A549 (cell line): ENCODE measurements at regions not wholly inside any gene's neighbourhood (a gene's known extent, or its start where the extent isn't known, plus 50 kb on each side); places are given as distances from the start of the nearest gene placed in this dataset.

Experiments
- ATAC-seq, 2 experiments: fragments of 200-7000 bp in 1 of 2; fragments of >200 bp in 1 of 2; cut with Nextera tagmentation in 1 of 2; cut with Tn5 transposase in 1 of 2; 3 replicates each; pipeline versions ENCODE4 v1.8.0 to v1.9.1; 2018 to 2020; ENCODE audit warnings: mild to moderate bottlenecking in 1 of 2, moderate library complexity in 1 of 2
- CTCF ChIA-PET: fragments of 300-600 bp; sonication (Branson Sonifier 250); formaldehyde crosslinking; extraction: SDS; loops from one replicate; lab custom pipeline; 2021; ENCODE audit warnings: antibody characterized with exemption, inconsistent platforms; lab: Yijun Ruan, JAX
- POLR2A ChIA-PET: fragments of 350-600 bp; formaldehyde crosslinking; extraction: SDS; loops from one replicate; lab custom pipeline; 2021; ENCODE audit warnings: antibody characterized with exemption, inconsistent platforms; lab: Yijun Ruan, JAX
- DNase-seq, 2 experiments: peaks; one replicate each; pipeline versions ENCODE4 v3.0.0 to v3.0.0-alpha.2; 2011 to 2016; ENCODE audit warnings: low read depth in 1 of 2, low spot score in 1 of 2
- FAIRE-seq: peaks from 2 replicates; lab custom pipeline; 2011; peaks lifted over from hg19 to GRCh38; lab: Jason Lieb, UNC
- H3K27ac ChIP-seq, 2 experiments: fragments of >200 bp; sonication (Bioruptor Twin); formaldehyde crosslinking; 3 replicates each; pipeline ENCODE4 v1.5.1; 2016 to 2017
- H3K4me1 ChIP-seq: fragments of >200 bp; sonication (Bioruptor Twin); formaldehyde crosslinking; 3 replicates; pipeline ENCODE4 v1.6.1; 2016
- H3K4me2 ChIP-seq: fragments of >200 bp; sonication (Bioruptor Twin); formaldehyde crosslinking; 3 replicates; pipeline ENCODE4 v1.6.1; 2016
- H3K4me3 ChIP-seq: fragments of >200 bp; sonication (Bioruptor Twin); formaldehyde crosslinking; 3 replicates; pipeline ENCODE4 v1.5.1; 2016
- H3K9me3 ChIP-seq: fragments of >200 bp; sonication (Bioruptor Twin); formaldehyde crosslinking; 3 replicates; pipeline ENCODE4 v1.6.1; 2016
- ATOH8 ChIP-seq: fragments of 250-450 bp; sonication (Bioruptor Pico); IDR thresholded peaks from 2 replicates; pipeline ENCODE4 v1.5.0; 2020; ENCODE audit warnings: low read depth, mild to moderate bottlenecking, moderate library complexity
- BCL3 ChIP-seq: fragments of >200 bp; sonication (Bioruptor Twin); formaldehyde crosslinking; IDR thresholded peaks from 3 replicates; pipeline ENCODE4 v1.6.1; 2016
- CBX8 ChIP-seq: fragments of 200-600 bp; sonication (generic); IDR thresholded peaks from 2 replicates; pipeline ENCODE4 v1.6.1; 2016
- CEBPB ChIP-seq, 2 experiments: fragments of >200 bp in 1 of 2; sonication (Bioruptor Twin) in 1 of 2; formaldehyde crosslinking in 1 of 2; IDR thresholded peaks; 2 replicates each; pipeline ENCODE4 v1.6.1; 2012 to 2016
- CHD2 ChIP-seq: fragments of 150-350 bp; IDR thresholded peaks from 2 replicates; pipeline ENCODE4 v1.6.1; 2014; ENCODE audit warnings: low read length; ENCODE audit not compliant: partially characterized antibody
- CHD4 ChIP-seq: fragments of 200-600 bp; sonication (generic); IDR thresholded peaks from 2 replicates; pipeline ENCODE4 v1.6.1; 2016; ENCODE audit warnings: antibody characterized with exemption, mild to moderate bottlenecking, borderline replicate concordance
- CTCF ChIP-seq: fragments of >200 bp; sonication (Bioruptor Twin); formaldehyde crosslinking; IDR thresholded peaks from 3 replicates; pipeline ENCODE4 v1.5.1; 2016
- EP300 ChIP-seq, 2 experiments: fragments of >200 bp; sonication (Bioruptor Twin); formaldehyde crosslinking; IDR thresholded peaks; 2 replicates in 1 of 2; 3 replicates in 1 of 2; pipeline ENCODE4 v1.6.1; 2016 to 2017
- FOSL2 ChIP-seq, 2 experiments: fragments of 450-650 bp in 1 of 2; fragments of >200 bp in 1 of 2; sonication (Bioruptor Twin) in 1 of 2; formaldehyde crosslinking; IDR thresholded peaks; 2 replicates each; pipeline versions ENCODE4 v1.5.0 to v1.6.1; 2016 to 2020; ENCODE audit warnings: mild to moderate bottlenecking in 1 of 2, moderate library complexity in 1 of 2
- FOXS1 ChIP-seq: fragments of 250-450 bp; sonication (Bioruptor Pico); IDR thresholded peaks from 2 replicates; pipeline ENCODE4 v1.5.0; 2020; ENCODE audit warnings: mild to moderate bottlenecking, moderate library complexity
- GATA3 ChIP-seq: IDR thresholded peaks from 2 replicates; pipeline ENCODE4 v1.6.1; 2012; ENCODE audit warnings: borderline replicate concordance
- HES2 ChIP-seq: fragments of >200 bp; sonication (Bioruptor Twin); formaldehyde crosslinking; IDR thresholded peaks from 2 replicates; pipeline ENCODE4 v1.6.1; 2016
- HOXA7 ChIP-seq: fragments of 250-450 bp; sonication (Bioruptor Pico); IDR thresholded peaks from 2 replicates; pipeline ENCODE4 v1.5.0; 2020; ENCODE audit warnings: mild to moderate bottlenecking, moderate library complexity
- HOXB13 ChIP-seq: fragments of 250-450 bp; sonication (Bioruptor Pico); IDR thresholded peaks from 2 replicates; pipeline ENCODE4 v1.5.0; 2020; ENCODE audit warnings: low read depth, mild to moderate bottlenecking, moderate library complexity
- HOXB5 ChIP-seq: fragments of 250-450 bp; sonication (Bioruptor Pico); IDR thresholded peaks from 2 replicates; pipeline ENCODE4 v1.5.0; 2020; ENCODE audit warnings: mild to moderate bottlenecking, moderate library complexity
- JUN ChIP-seq, 2 experiments: fragments of >200 bp; sonication (Bioruptor Twin); formaldehyde crosslinking; IDR thresholded peaks; 2 replicates in 1 of 2; 3 replicates in 1 of 2; pipeline ENCODE4 v1.6.1; 2016 to 2017
- JUNB ChIP-seq: fragments of >200 bp; sonication (Bioruptor Twin); formaldehyde crosslinking; IDR thresholded peaks from 2 replicates; pipeline ENCODE4 v1.6.1; 2016
- KDM1A ChIP-seq: fragments of 200-600 bp; sonication (generic); IDR thresholded peaks from 2 replicates; pipeline ENCODE4 v1.6.1; 2016; ENCODE audit warnings: low read depth, mild to moderate bottlenecking
- KDM5A ChIP-seq: fragments of 200-600 bp; sonication (generic); IDR thresholded peaks from 2 replicates; pipeline ENCODE4 v1.6.1; 2016; ENCODE audit warnings: antibody characterized with exemption, mild to moderate bottlenecking
- MAFK ChIP-seq: fragments of 450-650 bp; IDR thresholded peaks from 2 replicates; pipeline ENCODE4 v1.6.1; 2014; ENCODE audit not compliant: partially characterized antibody
- MYC ChIP-seq: IDR thresholded peaks from 2 replicates; pipeline ENCODE4 v1.6.1; 2012; ENCODE audit warnings: mild to moderate bottlenecking, inconsistent platforms, low read length, improper control_type of control experiment, borderline replicate concordance
- NFE2L2 ChIP-seq: fragments of 150-350 bp; conservative IDR thresholded peaks from 2 replicates; pipeline ENCODE4 v1.6.1; 2014; ENCODE audit warnings: low read length
- NPAS2 ChIP-seq: fragments of 250-450 bp; sonication (Bioruptor Pico); IDR thresholded peaks from 2 replicates; pipeline ENCODE4 v1.8.0; 2022; ENCODE audit warnings: mild to moderate bottlenecking, moderate library complexity, borderline replicate concordance
- NR3C1 ChIP-seq: fragments of >200 bp; sonication (Bioruptor Twin); formaldehyde crosslinking; IDR thresholded peaks from 3 replicates; pipeline ENCODE4 v1.6.1; 2017
- POLR2A ChIP-seq: IDR thresholded peaks from 2 replicates; pipeline ENCODE4 v1.6.1; 2012; ENCODE audit warnings: mild to moderate bottlenecking, low read length
- POLR2AphosphoS2 ChIP-seq: conservative IDR thresholded peaks from 2 replicates; pipeline ENCODE4 v1.6.1; 2012; ENCODE audit warnings: low read length, improper control_type of control experiment, inconsistent platforms
- RAD21 ChIP-seq, 2 experiments: fragments of >200 bp in 1 of 2; sonication (Bioruptor Twin) in 1 of 2; formaldehyde crosslinking in 1 of 2; IDR thresholded peaks in 1 of 2; conservative IDR thresholded peaks in 1 of 2; 2 replicates in 1 of 2; 3 replicates in 1 of 2; pipeline ENCODE4 v1.6.1; 2012 to 2018; ENCODE audit warnings: inconsistent platforms in 1 of 2
- RARB ChIP-seq: fragments of 250-450 bp; sonication (Bioruptor Pico); IDR thresholded peaks from 2 replicates; pipeline ENCODE4 v1.8.0; 2021; ENCODE audit warnings: mild to moderate bottlenecking, moderate library complexity
- RCOR1 ChIP-seq: fragments of 150-350 bp; IDR thresholded peaks from 2 replicates; pipeline ENCODE4 v1.6.1; 2014; ENCODE audit warnings: antibody characterized with exemption, low read length, low read depth
- RNF2 ChIP-seq: fragments of 200-600 bp; sonication (generic); IDR thresholded peaks from 2 replicates; pipeline ENCODE4 v1.6.1; 2016; ENCODE audit warnings: low read depth, mild to moderate bottlenecking, antibody characterized with exemption, moderate library complexity, borderline replicate concordance
- SMC3 ChIP-seq: fragments of >200 bp; sonication (Bioruptor Twin); formaldehyde crosslinking; IDR thresholded peaks from 3 replicates; pipeline ENCODE4 v1.6.1; 2018; ENCODE audit warnings: inconsistent platforms
- TFCP2L1 ChIP-seq: fragments of 250-450 bp; sonication (Bioruptor Pico); IDR thresholded peaks from 2 replicates; pipeline ENCODE4 v1.5.0; 2021; ENCODE audit warnings: mild to moderate bottlenecking
- TP53 ChIP-seq: fragments of 250-450 bp; sonication (Bioruptor Pico); IDR thresholded peaks from 2 replicates; pipeline ENCODE4 v1.5.0; 2021; ENCODE audit warnings: mild to moderate bottlenecking, moderate library complexity
- ZC3H11A ChIP-seq: fragments of 450-650 bp; IDR thresholded peaks from 2 replicates; pipeline ENCODE4 v1.6.1; 2014; ENCODE audit warnings: antibody characterized with exemption, mild to moderate bottlenecking
- ZNF302 ChIP-seq: fragments of 250-450 bp; sonication (Bioruptor Pico); IDR thresholded peaks from 2 replicates; pipeline ENCODE4 v1.9.0; 2021; ENCODE audit warnings: inconsistent platforms, mild to moderate bottlenecking, moderate library complexity
- WGBS: methylation state at CpG from one replicate; pipeline ENCODE4 v1.1.6; 2017; ENCODE audit errors: missing lambda C conversion rate; 5-methylcytosine and 5-hydroxymethylcytosine counted together
- TF ChIP-seq, protein P1 (sequence below): IDR thresholded peaks from 2 replicates; pipeline ENCODE4 v1.6.1; 2012
- TF ChIP-seq, protein P2 (sequence below): IDR thresholded peaks from 2 replicates; pipeline ENCODE4 v1.6.1; 2012

DNA sequence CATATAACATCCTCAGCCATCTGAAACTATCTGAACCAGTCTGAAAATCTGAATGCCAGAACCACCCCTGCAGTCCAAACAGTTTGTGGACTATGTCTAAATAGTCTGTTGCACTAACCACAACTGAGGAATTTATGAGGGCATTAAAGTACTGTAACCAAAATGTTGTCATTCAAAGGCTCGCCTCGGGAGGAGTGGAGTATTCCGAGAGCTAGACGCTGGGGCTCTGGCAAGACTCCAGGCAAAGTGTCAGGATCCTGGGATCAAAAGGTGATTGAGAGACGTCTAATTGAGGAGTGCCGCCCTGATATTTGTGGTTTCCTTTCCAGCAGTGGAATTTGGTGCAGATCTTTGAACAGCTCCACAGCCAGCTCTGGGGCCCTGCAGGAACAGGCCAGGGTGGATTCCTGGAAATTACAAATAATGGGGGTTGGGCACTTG, 142.9 kb upstream of the MYOCD start:
- Histone ChIP-seq H3K9me3 (0 out of 3 replicates have a peak, but pooled peaks cover 2% of the 10 kb centered on the region), H3K4me3 (peak overlapping the region; percentile 16; the same call in 1 of the 3 replicates), H3K27ac (peak overlapping the region; percentile 68 to 82), H3K4me2 (peak overlapping the region; percentile 80), H3K4me1 (peaks cover 26% of the 10 kb centered on the region)
- peak; percentile 92 to 94 for ATAC-seq
- POLR2A ChIA-PET: interaction anchor here (1.0 kb wide), 1 partner anchor 104 kb away, joined by 4 read pairs; no protein-coding TSS in a partner anchor
- CTCF ChIA-PET: interaction anchor here (1.0 to 3.0 kb wide), 4 partner anchors 23 to 266 kb away, joined by 3 to 11 read pairs (median 6); no protein-coding TSS in a partner anchor
- 3% methylated on average over 6 of the region's 6 CpGs for WGBS
- FAIRE-seq: no peak
- peak; percentile 20 to 92 for DNase-seq
- no peak for TF ChIP-seq NFE2L2
- TF ChIP-seq JUNB: peak; percentile 63; the same call in 1 of the 2 replicates
- TF ChIP-seq HOXB13: no peak
- no peak for TF ChIP-seq MYC
- peak; percentile 39; the same call in 2 of the 3 replicates for TF ChIP-seq SMC3
- TF ChIP-seq POLR2AphosphoS2: no peak
- no peak for TF ChIP-seq ATOH8 (CRISPR knock-in tag)
- peak in 1 of 2 experiments; percentile 76; a peak in 4 of 5 replicates for TF ChIP-seq EP300 (IDR thresholded peaks at IDR 0.05)
- TF ChIP-seq, protein P1, sequence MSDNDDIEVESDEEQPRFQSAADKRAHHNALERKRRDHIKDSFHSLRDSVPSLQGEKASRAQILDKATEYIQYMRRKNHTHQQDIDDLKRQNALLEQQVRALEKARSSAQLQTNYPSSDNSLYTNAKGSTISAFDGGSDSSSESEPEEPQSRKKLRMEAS: no peak
- no peak for TF ChIP-seq CTCF
- TF ChIP-seq, protein P2, sequence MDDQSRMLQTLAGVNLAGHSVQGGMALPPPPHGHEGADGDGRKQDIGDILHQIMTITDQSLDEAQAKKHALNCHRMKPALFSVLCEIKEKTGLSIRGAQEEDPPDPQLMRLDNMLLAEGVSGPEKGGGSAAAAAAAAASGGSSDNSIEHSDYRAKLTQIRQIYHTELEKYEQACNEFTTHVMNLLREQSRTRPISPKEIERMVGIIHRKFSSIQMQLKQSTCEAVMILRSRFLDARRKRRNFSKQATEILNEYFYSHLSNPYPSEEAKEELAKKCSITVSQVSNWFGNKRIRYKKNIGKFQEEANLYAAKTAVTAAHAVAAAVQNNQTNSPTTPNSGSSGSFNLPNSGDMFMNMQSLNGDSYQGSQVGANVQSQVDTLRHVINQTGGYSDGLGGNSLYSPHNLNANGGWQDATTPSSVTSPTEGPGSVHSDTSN: no peak
- no peak for TF ChIP-seq HOXB5
- no peak for TF ChIP-seq POLR2A
- TF ChIP-seq BCL3: 0 out of 3 replicates have a peak, but pooled peaks have one; percentile 37
- TF ChIP-seq HES2: no peak
- TF ChIP-seq GATA3: peak; percentile 78
- TF ChIP-seq CEBPB (IDR thresholded peaks at IDR 0.05): peak in 1 of 2 experiments; percentile 64; a peak in 2 of 4 replicates
- TF ChIP-seq NR3C1: no peak
- peak; percentile 48 to 72; a peak in 4 of 5 replicates for TF ChIP-seq JUN (IDR thresholded peaks at IDR 0.05)
- no peak for TF ChIP-seq TFCP2L1 (CRISPR knock-in tag)
- TF ChIP-seq RARB (CRISPR knock-in tag): no peak
- TF ChIP-seq NPAS2: no peak
- no peak for TF ChIP-seq HOXA7 (CRISPR knock-in tag)
- no peak for TF ChIP-seq CBX8
- TF ChIP-seq ZC3H11A: no peak
- no peak for TF ChIP-seq CHD4
- no peak for TF ChIP-seq CHD2
- no peak for TF ChIP-seq FOSL2 (IDR thresholded peaks at IDR 0.05)
- TF ChIP-seq FOSL2 (CRISPR knock-in tag; IDR thresholded peaks at IDR 0.05): 0 out of 2 replicates have a peak, but pooled peaks have one; percentile 4
- TF ChIP-seq FOXS1: no peak
- no peak for TF ChIP-seq MAFK
- TF ChIP-seq KDM5A: no peak
- peak in 1 of 2 experiments; percentile 52; a peak in 3 of 5 replicates for TF ChIP-seq RAD21 (conservative IDR thresholded peaks at IDR 0.05 in 1 of 2, IDR thresholded peaks at IDR 0.05 in 1 of 2)
- TF ChIP-seq RCOR1: no peak
- TF ChIP-seq RNF2: no peak
- TF ChIP-seq TP53 (CRISPR knock-in tag): no peak
- no peak for TF ChIP-seq ZNF302 (CRISPR knock-in tag)
- no peak for TF ChIP-seq KDM1A
